Globus pallidus (tissue), 1 donor: ENCODE measurements at regions not wholly inside any gene's neighbourhood (a gene's known extent, or its start where the extent isn't known, plus 50 kb on each side); places are given as distances from the start of the nearest gene placed in this dataset.
"Not testable (repeated sequence)": the region's sequence is repeated elsewhere in the genome, so short reads cannot be mapped to it uniquely, and the experiment has no call there.

Experiments used
- DNase-seq: peaks from one replicate; pipeline ENCODE4 v3.0.0-alpha.2; 2015; ENCODE audit warnings: low spot score

- DNase-seq: no peak
Observed at GRCh38 chr6:23510778-23511510, 615.1 kb upstream of the NRSN1 start.

GRCh38 chr6:23511817-23512216 lies 614.2 kb upstream of the NRSN1 start:
- no peak for DNase-seq

- DNase-seq: no peak
Observed at GRCh38 chr6:23518294-23518693, 607.7 kb upstream of the NRSN1 start.

GRCh38 chr6:23522792-23523547 lies 603.0 kb upstream of the NRSN1 start:
- DNase-seq: no peak

- no peak for DNase-seq
Observed at GRCh38 chr6:23523771-23524170, 602.2 kb upstream of the NRSN1 start.

- no peak for DNase-seq
Observed at GRCh38 chr6:23524548-23524947, 601.5 kb upstream of the NRSN1 start.

- no peak for DNase-seq
Observed at GRCh38 chr6:23526526-23526925, 599.5 kb upstream of the NRSN1 start.

GRCh38 chr6:23529902-23530301 lies 596.1 kb upstream of the NRSN1 start:
- DNase-seq: no peak

GRCh38 chr6:23531666-23532065 lies 594.3 kb upstream of the NRSN1 start:
- no peak for DNase-seq

- no peak for DNase-seq
Observed at GRCh38 chr6:23532227-23532626, 593.8 kb upstream of the NRSN1 start.

- DNase-seq: no peak
Observed at GRCh38 chr6:23533311-23533710, 592.7 kb upstream of the NRSN1 start.

GRCh38 chr6:23533944-23534343 lies 592.1 kb upstream of the NRSN1 start:
- peak; percentile 18 for DNase-seq

GRCh38 chr6:23534351-23534750 lies 591.7 kb upstream of the NRSN1 start:
- DNase-seq: no peak

GRCh38 chr6:23535101-23535500 lies 590.9 kb upstream of the NRSN1 start:
- DNase-seq: no peak

GRCh38 chr6:23537828-23538227 lies 588.2 kb upstream of the NRSN1 start:
- DNase-seq: no peak

GRCh38 chr6:23547851-23548250 lies 578.2 kb upstream of the NRSN1 start:
- peak; percentile 2 for DNase-seq

- DNase-seq: not testable (repeated sequence)
Observed at GRCh38 chr6:23554953-23555352, 571.1 kb upstream of the NRSN1 start.

- no peak for DNase-seq
Observed at GRCh38 chr6:23559587-23560343, 566.2 kb upstream of the NRSN1 start.

- DNase-seq: no peak
Observed at GRCh38 chr6:23561732-23562131, 564.3 kb upstream of the NRSN1 start.

- no peak for DNase-seq
Observed at GRCh38 chr6:23562554-23562953, 563.5 kb upstream of the NRSN1 start.

- DNase-seq: no peak
Observed at GRCh38 chr6:23563323-23563722, 562.7 kb upstream of the NRSN1 start.

- no peak for DNase-seq
Observed at GRCh38 chr6:23566418-23566817, 559.6 kb upstream of the NRSN1 start.

- DNase-seq: no peak
Observed at GRCh38 chr6:23568292-23568691, 557.7 kb upstream of the NRSN1 start.
